HG03354 (cell line): ENCODE measurements at regions not wholly inside any gene's neighbourhood (a gene's known extent, or its start where the extent isn't known, plus 50 kb on each side); places are given as distances from the start of the nearest gene placed in this dataset.
"Not testable (repeated sequence)": the region's sequence is repeated elsewhere in the genome, so short reads cannot be mapped to it uniquely, and the experiment has no call there.

Source experiments
- ATAC-seq: cut with Tn5 transposase; IDR thresholded peaks from one replicate; pipeline ENCODE4 v1.9.1; 2021; ENCODE audit warnings: mild to moderate bottlenecking; ENCODE audit not compliant: unreplicated experiment, poor library complexity, severe bottlenecking

DNA sequence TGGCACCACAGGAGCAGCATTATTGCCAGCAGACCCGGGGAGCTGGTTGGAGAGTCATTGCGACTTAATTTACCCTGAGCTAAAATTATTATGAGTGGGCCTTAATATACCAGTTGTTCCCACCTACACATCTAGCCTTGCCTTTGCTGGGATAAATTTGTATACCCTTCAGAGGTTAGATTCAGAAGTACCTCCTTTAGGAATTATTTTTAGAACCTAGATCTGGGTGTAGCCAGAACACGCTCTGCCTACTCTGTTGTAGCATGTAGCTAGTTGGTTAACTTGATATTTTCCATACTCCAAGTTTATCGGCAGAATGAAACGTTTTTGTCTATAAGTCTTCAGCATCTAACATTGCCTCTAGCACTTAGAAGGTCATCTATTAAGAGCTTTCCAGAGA, 65.5 kb upstream of the SEC22B start:
- ATAC-seq, result not testable (repeated sequence)

DNA sequence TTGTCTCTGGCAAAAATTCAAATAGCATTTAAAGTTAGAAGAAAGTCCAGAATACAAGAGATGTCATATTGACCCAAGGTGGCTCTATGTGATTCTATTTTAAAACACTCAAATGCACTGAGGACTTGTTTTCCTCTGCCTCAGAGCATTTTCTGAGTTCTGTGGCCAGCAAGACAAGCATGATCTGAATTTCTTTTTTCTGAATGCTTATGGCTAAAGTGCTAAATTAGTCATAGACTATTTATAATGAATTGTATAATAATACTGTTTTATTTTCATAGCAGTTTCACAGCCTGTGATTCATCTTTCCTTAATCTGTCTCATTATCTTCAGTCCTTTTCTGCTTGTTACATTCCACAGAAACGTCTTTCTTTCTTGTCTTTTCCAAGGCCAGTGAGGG, 63.9 kb upstream of the SEC22B start:
- not testable (repeated sequence) for ATAC-seq

DNA sequence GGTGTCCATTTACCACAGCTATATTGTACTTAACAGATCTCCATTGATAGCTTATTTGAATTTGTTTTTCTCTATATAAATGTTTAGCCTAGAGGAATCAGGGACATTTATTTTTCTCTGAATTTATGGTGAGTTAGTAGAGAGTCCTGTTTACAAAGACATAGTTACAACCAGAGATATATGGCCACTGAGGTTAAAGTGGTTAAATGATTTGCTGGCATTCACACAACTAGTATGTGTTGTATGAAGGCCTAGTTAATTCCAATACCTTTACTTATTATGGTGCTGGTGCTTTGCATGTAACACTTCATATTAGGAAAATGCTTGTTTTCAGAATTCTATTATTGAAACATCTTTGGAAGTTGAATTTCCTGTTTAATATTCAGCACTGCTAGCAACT, 63.0 kb upstream of the SEC22B start:
- not testable (repeated sequence) for ATAC-seq

DNA sequence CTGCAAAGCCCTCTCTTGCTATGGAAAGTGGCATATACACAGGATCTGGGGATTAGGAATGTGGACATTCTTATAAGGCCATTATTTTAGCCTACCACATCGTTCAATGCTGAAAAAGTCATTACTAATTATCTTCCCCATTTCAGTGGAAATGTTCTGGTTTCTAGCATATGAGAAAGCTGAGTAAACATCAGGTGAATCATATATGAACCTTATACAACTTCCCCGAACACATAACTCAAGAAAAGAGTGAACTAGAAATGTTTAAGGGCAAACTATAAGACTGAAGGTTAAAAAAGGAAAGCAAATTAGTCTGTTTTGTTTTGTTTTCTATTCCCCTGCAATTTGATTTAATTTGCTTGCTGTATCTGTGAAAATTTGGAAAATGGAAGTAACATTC, 62.5 kb upstream of the SEC22B start:
- not testable (repeated sequence) for ATAC-seq

DNA sequence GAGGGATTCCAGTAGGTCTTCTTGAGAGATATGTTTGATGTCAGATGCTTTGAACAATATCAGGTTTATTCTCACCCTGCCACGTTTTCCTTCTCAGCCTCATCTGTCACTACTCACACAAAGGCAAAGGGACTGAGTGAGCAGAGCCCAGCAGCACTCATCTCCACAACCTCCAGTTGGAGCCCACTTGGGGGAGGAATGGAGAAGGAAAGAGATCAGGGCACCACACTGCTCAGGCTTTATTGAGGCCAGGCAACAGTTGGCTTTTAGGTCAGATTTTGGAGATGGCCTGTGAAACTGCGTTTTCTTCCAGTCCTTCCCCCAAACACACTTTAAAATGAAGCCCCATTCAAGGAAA, 57.3 kb upstream of the SEC22B start:
- not testable (repeated sequence) for ATAC-seq

DNA sequence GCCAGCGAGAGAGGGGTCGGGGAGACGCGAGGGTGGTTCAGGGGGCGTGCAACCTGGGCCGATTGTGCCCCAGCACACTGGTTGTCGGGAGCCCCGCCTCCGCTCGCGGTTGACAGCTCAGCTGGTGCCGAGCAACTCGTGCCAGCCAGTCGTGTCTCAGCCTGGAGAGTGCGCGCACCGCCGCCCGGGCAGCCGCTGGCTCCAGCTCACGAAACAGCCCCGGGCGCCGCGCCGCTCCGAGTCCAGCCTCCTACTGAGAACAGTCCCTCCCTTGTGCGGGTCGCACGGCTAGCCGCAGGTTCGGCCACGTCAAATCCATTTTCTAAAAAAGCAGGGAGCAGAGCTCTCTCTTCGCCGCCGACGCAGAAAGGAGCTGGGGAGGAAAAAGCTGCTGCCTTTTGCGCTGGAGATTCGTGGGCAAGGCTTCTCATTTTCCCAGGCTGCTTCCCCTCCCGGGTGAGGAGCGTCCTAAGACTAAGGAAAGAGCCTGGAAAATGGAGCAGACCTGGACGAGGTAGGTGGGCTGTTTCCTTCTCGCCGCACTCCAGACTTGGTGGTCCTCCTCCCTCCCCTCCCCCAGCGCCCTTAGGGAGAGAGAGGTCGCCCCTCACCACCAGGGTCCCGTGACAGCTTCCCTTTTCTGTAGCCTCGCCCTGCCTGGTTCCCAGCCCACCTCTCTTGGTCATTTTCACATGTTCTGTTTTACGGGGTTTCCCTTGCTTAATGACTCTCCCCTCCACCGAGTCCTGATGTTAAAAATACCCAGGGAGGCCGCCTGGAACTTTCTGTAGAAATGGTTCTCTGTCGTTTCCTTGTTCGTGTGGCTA, 56.7 kb upstream of the SEC22B start:
- ATAC-seq, result peak; percentile 64

DNA sequence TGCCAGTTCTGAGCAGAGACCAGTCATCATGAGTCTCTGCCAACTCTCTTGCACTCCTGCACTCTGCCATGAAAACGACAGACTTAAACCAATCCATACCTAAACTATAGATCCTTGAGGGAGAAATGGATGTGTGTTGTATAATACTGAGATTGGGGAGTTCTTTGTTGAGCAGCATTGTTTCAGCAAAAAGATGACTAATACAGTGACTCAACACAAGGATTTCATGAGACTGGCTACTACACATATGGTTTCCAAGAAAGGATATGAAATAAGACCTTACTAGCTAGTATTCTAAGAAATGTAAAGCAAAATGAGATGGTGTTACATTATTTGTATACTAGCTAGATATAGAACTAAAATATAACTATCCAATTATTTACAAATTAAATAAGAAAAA, 53.5 kb upstream of the SEC22B start:
- not testable (repeated sequence) for ATAC-seq
